ENCODE measurements at regions not wholly inside any gene's neighbourhood (a gene's known extent, or its start where the extent isn't known, plus 50 kb on each side); places are given as distances from the start of the nearest gene placed in this dataset.

GRCh38 chr16:51932317-51932716 is 614.6 kb downstream of the TOX3 start:
- no peaks in the 10 kb centered on the region for H3K4me1 ChIP-seq (ENCODE audit: control insufficient read depth in 1 of 2, insufficient read depth in 1 of 2, low read depth in 1 of 2, low read length in 1 of 2)
- no peaks in the 10 kb centered on the region for H3K36me3 ChIP-seq
- no peak overlapping the region for H3K27ac ChIP-seq
- TF ChIP-seq CTCF (IDR thresholded peaks at IDR 0.05): no peak
- no peaks in the 10 kb centered on the region for H3K27me3 ChIP-seq
- H3K4me3 ChIP-seq (ENCODE audit: low read depth in 1 of 2, low read length in 1 of 2): no peak overlapping the region
- no peaks in the 10 kb centered on the region for H3K9me3 ChIP-seq

- H3K27me3 ChIP-seq: no peaks in the 10 kb centered on the region
- TF ChIP-seq CTCF (IDR thresholded peaks at IDR 0.05): no peak
- H3K4me1 ChIP-seq (ENCODE audit: control insufficient read depth in 1 of 2, insufficient read depth in 1 of 2, low read depth in 1 of 2, low read length in 1 of 2): no peaks in the 10 kb centered on the region
- H3K4me3 ChIP-seq (ENCODE audit: low read depth in 1 of 2, low read length in 1 of 2): no peak overlapping the region
- H3K9me3 ChIP-seq: no peaks in the 10 kb centered on the region
- H3K36me3 ChIP-seq: no peaks in the 10 kb centered on the region
- no peak overlapping the region for H3K27ac ChIP-seq
Observed at GRCh38 chr16:51931653-51932052, 615.3 kb downstream of the TOX3 start.

DNA sequence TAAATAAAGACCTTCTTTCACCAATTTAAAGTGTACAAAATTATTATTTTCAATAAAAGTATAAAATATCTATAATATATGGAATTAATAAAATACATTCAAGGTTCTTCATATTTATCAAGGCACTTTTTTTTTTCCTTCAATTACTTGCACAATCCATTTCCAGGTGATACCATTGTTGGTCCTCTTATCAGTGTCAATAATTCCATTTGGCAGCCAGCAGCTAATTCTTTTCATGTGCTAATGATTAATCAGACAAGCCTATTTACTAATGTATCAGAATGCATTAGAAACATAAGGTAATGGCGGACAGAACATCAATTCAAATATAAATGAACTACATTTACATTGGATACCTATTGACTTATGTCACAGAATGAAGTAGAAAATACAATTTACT is 622.2 kb downstream of the TOX3 start:
- H3K36me3 ChIP-seq: no peaks in the 10 kb centered on the region
- H3K4me1 ChIP-seq (ENCODE audit: control insufficient read depth in 1 of 2, insufficient read depth in 1 of 2, low read depth in 1 of 2, low read length in 1 of 2): no peaks in the 10 kb centered on the region
- H3K27me3 ChIP-seq: no peaks in the 10 kb centered on the region
- H3K27ac ChIP-seq: no peak overlapping the region
- no peaks in the 10 kb centered on the region for H3K9me3 ChIP-seq
- no peak for TF ChIP-seq CTCF (IDR thresholded peaks at IDR 0.05)
- no peak overlapping the region for H3K4me3 ChIP-seq (ENCODE audit: low read depth in 1 of 2, low read length in 1 of 2)

DNA sequence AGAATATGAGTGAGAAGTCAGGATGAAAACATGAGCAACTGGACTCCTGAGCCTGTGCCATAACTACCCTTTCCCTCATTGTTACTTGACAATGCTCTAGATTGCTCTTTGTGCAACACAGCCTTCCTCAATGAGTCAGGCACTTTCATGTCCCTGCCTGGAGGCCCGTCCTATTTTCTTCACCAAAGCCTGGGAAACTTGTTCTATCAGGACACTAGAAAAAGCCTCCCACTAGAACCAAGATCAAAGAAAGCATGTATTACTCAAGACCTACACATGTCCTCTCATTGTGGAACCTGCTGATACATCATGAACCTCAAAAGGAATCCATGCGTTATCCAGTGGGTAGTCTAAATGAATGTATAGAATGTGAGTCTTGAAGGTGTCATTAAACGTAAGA is 624.5 kb downstream of the TOX3 start:
- no peak for TF ChIP-seq CTCF (IDR thresholded peaks at IDR 0.05)
- Histone ChIP-seq H3K9me3 (no peaks in the 10 kb centered on the region), H3K4me1 (ENCODE audit: control insufficient read depth in 1 of 2, insufficient read depth in 1 of 2, low read depth in 1 of 2, low read length in 1 of 2) (no peaks in the 10 kb centered on the region), H3K4me3 (ENCODE audit: low read depth in 1 of 2, low read length in 1 of 2) (no peak overlapping the region), H3K27me3 (no peaks in the 10 kb centered on the region), H3K36me3 (no peaks in the 10 kb centered on the region), H3K27ac (no peak overlapping the region)

DNA sequence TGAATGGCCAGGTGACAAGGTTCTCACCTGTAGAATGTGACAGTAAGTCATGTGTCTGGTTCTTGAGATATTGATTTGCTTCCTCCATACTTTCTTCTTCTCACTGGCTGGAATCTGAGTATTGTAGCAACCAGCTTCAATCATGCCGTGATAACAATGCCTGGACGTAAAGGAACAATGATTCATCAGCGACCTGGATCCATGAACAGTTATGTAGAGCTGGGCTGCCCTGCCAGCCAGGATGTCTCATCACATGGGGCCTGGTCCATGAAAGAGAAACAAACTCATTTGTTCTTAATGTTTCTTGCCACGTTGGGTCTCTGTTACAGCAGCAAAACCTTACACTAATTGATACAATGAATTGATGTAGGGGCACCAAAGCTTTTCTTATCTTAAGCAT is 627.2 kb downstream of the TOX3 start:
- H3K9me3 ChIP-seq: no peaks in the 10 kb centered on the region
- H3K27me3 ChIP-seq: no peaks in the 10 kb centered on the region
- H3K36me3 ChIP-seq: no peaks in the 10 kb centered on the region
- H3K4me1 ChIP-seq (ENCODE audit: control insufficient read depth in 1 of 2, insufficient read depth in 1 of 2, low read depth in 1 of 2, low read length in 1 of 2): no peaks in the 10 kb centered on the region
- no peak for TF ChIP-seq CTCF (IDR thresholded peaks at IDR 0.05)
- no peak overlapping the region for H3K27ac ChIP-seq
- no peak overlapping the region for H3K4me3 ChIP-seq (ENCODE audit: low read depth in 1 of 2, low read length in 1 of 2)

- no peak for TF ChIP-seq CTCF (IDR thresholded peaks at IDR 0.05)
- Histone ChIP-seq H3K9me3 (no peaks in the 10 kb centered on the region), H3K27ac (no peak overlapping the region), H3K36me3 (no peaks in the 10 kb centered on the region), H3K4me1 (ENCODE audit: control insufficient read depth in 1 of 2, insufficient read depth in 1 of 2, low read depth in 1 of 2, low read length in 1 of 2) (no peaks in the 10 kb centered on the region), H3K27me3 (no peaks in the 10 kb centered on the region), H3K4me3 (ENCODE audit: low read depth in 1 of 2, low read length in 1 of 2) (no peak overlapping the region)
Observed at GRCh38 chr16:51916814-51917213, 630.1 kb downstream of the TOX3 start.
